T follicular helper cell (primary cell): ENCODE measurements at regions not wholly inside any gene's neighbourhood (a gene's known extent, or its start where the extent isn't known, plus 50 kb on each side); places are given as distances from the start of the nearest gene placed in this dataset.

ENCODE experiments used
- DNase-seq: peaks from one replicate; pipeline ENCODE4 v3.0.0-alpha.2; 2020; ENCODE audit warnings: low read depth

DNA sequence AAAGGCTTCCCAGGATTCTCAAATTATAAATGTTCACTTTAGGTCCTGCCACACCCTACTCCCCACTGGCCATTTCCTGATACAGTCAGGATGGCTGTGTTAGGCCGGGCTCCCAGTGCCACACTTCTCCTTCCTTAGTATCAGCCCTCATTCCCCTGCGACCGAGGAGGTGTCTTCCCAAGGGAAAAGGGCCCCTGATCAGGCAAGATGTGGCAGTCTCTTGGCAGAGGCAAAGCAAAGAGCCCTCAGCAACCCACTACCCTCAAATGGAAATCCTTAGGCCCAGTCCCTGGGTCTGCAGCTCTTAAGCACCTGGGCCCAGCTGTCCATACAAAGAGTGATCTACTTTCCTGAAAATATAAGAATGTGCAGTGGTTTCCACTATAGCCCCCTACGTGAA, 96.5 kb upstream of the VASH1 start:
- DNase-seq: no peak

DNA sequence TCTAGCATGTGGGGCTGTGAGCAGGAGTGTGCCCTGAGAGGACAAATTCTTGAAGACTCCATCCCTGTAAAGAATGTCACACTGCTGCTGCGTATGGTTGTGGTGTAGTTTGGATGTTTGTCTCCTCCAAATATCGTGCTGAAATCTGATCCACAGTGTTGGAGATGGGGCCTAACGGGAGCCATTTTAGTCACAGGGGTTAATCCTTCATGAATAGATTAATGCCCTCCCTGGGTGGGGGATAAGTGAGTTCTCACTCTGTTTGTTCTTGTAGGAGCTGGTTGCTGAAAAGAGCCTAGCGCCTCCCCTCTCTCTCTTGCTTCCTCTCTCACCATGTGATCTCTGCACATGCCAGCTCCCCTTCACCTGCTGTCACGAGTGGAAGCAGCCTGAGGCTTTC, 94.5 kb upstream of the VASH1 start:
- no peak for DNase-seq

DNA sequence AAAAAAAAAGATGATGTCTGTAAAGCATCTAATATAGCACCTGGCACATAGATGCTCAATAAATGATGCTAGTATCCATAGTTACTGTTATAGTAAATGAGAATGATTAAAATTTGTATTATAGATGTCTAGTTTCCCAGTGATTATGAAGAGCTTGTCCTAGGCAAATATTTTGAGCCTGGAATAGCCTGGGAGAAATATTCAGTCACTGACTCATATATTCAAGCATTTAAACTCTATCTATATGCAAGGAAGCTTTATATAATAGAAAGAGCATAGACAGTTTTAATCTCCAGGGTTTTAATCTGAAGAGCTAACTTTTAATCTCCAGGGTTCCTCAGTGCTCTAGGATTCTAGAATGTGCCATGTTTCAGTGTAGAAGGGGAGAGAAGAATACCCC, 91.5 kb upstream of the VASH1 start:
- DNase-seq: no peak

DNA sequence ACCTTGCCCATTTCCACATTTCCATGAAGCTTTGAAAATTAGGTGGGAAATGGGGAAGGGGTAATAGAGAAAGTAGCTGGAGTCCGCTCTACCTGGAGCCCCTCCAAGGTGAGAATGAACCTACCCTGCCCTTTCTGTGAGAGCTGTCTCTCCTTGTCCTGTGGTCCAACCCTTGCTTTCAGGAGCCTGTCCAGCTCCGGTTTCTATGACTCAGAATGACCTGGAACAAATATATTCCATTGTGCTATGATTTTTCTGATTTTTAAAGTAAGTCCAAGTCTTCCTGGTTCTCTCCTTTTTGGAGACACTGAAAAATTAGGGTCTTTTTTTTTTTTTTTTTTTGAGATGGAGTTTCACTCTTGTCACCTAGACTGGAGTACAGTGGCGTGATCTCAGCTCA, 89.1 kb upstream of the VASH1 start:
- DNase-seq: no peak

DNA sequence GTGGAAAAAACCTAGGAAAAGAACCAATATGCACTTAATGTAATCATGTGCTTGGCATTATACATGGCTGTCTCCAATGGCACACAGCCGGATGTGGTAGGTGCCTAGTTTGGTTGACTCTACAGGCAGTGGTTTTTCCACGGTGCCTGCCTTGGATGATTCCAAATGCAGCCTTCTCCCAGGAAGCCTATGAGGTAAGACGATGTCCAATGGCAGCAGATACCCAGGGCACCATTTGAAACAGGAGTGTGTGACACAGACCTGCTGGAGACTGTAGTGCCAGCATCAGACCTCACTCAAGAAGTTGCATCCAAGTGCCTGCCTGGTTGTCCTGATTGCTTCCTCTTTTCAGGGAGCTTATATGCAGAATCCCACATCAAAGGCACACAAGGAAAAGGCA, 88.0 kb upstream of the VASH1 start:
- no peak for DNase-seq

DNA sequence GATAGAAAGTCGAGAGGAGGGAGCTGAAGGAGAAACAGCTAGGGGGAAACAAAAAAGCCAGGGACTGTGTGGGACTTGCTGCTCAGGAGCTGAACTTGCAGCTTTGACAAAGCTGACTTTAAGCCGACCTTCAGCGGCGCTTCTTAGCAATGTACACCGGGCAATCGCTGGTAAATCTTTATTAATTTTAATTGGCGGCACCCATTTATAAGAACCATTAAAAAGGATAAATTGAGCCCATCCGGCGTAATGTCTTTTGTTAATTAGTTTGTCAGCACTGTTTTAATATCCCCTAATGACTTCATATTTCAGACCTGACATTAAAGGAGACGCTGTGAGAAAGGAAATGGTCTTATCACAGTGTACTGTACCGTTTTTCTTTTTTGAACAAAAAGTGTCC, 86.2 kb upstream of the VASH1 start:
- DNase-seq: no peak

DNA sequence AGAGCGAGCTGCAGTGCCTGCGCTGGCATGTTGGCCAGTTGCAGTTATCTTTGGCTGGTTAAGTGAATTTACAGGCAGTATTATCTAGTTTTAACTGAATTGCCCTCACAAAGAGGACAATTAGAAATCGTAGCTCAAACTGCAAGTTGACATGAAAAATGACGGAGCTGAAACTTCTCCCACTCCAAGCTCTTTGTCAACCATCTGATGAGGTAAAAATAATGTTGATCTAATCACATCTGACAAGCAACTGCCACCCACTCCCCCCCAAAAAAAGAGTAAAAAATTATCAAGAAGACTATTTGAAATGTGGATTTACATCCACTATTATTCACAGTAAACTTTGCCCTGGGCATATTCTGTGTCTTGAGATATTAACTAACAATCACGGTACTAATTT, 84.7 kb upstream of the VASH1 start:
- DNase-seq: no peak

DNA sequence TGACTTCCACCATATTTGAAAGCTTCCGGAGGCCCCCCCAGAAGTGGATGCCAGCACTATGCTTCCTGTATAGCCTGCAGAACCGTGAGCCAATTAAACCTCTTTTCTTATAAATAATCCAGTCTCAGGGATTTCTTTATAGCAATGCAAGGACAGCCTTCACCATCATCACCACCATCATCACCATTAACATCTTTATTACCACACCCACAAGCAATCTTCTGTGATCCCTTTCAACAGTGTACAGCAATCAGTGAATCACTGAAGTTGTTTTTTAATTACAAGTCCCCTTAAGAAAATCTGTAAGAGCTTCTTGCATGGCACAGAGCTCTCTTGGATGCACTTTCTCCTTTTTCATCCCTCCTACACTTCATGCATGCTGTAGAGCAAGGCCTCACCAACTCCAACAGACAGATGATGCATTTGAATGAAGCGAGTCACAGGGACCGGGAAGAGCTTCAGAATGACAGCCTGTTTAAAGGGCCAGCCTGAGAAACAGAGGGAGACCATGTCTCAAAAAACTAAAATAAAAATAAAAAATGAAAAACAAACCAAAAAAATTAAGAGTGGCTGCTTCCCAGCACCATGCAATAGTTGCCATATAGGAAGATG, 83.6 kb upstream of the VASH1 start:
- DNase-seq: no peak

- no peak for DNase-seq
Measured at GRCh38 chr14:76678244-76678800, 82.9 kb upstream of the VASH1 start.

- DNase-seq: no peak
Measured at GRCh38 chr14:76682367-76682766, 78.9 kb upstream of the VASH1 start.

DNA sequence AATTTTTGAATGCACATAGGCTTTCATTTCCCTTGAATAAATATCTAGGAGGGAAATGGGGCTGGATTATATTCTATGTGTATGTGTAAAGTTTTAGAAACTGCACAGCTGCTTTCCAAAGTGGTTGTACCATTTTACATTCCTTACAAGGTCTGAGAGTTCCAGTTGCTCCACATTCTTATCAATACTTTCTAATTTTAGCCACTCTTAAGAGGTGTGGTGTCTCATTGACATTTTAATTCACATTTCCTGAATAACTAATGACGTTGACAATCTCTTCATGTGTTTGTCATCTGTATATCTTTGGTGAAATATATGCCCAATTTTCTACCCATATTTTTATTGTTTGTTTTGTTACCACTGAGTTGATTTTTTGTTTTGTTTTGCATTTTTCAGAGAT, 74.6 kb upstream of the VASH1 start:
- DNase-seq: no peak

- no peak for DNase-seq
Measured at GRCh38 chr14:76687611-76688382, 73.5 kb upstream of the VASH1 start.

GRCh38 chr14:76688383-76688671, 72.9 kb upstream of the VASH1 start:
- no peak for DNase-seq

GRCh38 chr14:76690502-76691105, 70.7 kb upstream of the VASH1 start:
- no peak for DNase-seq

DNA sequence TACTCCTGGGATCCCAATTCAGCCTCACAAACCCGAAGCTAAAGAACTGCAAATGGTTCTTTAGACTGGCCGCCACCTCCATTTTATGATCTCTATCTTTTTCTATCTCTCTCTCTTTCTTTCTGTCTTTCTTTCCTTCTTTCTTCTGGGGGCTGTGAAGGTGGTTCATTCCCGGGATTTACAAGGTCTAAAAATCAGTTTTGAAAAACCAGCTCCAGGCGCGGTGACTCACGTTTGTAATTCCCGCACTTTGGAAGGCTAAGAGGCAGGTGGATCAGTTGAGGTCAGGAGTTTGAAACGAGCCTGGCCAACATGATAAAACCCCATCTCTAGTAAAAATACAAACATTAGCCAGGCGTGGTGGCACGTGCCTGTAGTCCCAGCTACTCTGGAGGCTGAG, 67.2 kb upstream of the VASH1 start:
- DNase-seq: no peak

- no peak for DNase-seq
Measured at GRCh38 chr14:76695263-76695920, 65.9 kb upstream of the VASH1 start.

DNA sequence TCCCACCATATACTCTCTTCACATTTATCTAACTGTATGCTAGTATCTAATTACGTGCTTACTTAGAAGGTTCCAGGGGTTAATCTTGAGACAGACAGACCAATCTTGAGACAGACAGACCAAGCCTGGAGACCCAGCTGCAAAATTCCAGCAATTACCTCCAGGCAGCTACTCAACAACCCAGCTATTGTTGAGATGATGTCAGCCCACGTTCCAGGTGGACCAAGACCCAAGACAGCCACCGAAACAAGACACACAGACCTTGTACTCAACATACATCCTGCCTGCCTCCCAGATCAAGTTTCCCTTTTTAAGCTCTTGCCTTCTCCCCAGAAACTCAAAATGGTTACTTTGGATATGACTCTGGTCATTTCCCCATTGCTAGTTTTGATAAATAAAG, 64.9 kb upstream of the VASH1 start:
- no peak for DNase-seq

DNA sequence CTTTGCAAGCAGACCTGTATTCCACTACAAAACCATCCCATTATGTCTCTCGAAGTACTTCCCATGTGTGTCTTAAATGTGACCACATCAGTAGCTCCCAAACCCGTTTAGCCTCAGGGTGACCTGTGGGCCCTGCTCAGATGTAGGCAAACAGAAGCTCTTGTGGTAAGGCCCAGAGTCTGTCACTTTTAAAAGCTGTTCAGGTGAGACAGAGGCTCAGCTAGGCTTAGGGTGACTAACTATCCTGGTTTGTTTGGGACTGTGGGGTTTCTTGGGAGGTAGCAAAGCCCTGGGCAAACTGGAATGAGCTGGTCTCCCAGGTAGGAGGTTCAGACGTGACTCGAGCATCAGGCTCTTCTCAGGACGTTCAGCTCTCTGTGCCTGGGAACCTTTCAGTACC, 64.5 kb upstream of the VASH1 start:
- DNase-seq: no peak

DNA sequence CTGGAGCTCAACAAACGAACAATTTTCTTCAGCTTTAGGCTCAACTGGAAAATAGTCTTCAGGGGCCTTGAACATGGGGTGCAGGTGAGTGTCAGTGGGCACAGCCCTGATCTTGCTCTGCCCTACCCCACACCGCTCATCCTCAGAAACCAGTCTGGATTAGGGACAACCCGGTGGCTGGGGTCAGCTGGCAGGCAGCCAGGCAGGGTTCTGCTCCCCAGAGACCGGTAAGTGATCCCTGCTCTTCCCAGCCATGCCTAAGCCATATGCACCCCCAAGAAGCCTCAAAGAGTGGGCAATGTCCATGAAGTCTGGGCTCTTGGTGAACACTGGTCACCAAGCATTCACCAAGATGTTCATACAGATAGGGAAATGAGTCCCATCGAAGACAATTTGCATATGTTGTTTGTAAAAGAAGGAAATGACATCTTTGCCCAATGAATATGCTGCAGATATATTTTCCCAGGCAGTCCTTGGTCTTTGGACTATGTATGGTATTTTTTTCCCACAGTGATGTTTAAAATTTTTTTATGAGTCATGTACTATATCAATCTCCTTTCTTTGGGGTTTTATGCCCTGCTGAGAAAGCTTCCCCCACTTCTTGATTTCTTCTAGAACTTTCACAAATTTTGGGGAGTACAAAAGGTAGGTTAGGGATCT, 63.9 kb upstream of the VASH1 start:
- no peak for DNase-seq

- DNase-seq: no peak
Measured at GRCh38 chr14:76698191-76698590, 63.1 kb upstream of the VASH1 start.

DNA sequence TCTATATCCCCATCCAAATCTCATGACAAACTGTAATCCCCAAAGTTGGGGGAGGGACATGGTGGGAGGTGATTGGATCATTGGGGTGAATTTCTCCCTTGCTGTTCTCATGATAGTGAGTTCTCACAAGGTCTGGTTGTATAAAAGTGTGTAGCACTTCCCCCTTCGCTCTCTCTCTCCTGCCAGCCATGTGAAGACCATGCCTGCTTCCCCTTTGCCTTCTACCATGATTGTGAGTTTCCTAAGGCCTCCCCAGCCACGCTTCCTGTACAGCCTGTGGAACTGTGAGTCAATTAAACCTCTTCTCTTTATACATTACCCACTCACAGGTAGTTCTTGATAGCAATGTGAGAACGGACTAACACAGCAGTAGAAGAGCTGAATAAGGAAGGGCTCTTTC, 62.6 kb upstream of the VASH1 start:
- no peak for DNase-seq

- DNase-seq: no peak
Measured at GRCh38 chr14:76699209-76699938, 61.9 kb upstream of the VASH1 start.
